ENCODE measurements at regions not wholly inside any gene's neighbourhood (a gene's known extent, or its start where the extent isn't known, plus 50 kb on each side); places are given as distances from the start of the nearest gene placed in this dataset.

DNA sequence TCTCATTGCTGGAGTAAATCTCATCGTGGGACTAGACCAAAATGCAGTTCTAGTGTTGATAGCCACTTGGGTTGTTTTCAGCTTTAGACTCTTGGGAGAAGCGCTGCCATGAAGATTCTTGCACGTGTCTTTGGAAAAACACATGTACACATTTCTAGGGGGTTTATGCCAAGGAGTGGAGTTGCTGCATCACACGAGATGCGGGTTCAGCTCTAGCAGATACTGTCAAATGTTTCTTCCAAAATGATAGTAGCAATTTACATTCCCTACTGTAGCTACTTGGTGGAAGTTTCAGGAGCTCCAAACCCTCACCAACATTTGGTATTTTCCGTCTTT lies 52.3 kb upstream of the CPLX2 start:
- intact Hi-C loops (cut with DNase I) = no loop called here
- H3K9me3 ChIP-seq = no peaks in the 10 kb centered on the region
- TF ChIP-seq, protein P1, sequence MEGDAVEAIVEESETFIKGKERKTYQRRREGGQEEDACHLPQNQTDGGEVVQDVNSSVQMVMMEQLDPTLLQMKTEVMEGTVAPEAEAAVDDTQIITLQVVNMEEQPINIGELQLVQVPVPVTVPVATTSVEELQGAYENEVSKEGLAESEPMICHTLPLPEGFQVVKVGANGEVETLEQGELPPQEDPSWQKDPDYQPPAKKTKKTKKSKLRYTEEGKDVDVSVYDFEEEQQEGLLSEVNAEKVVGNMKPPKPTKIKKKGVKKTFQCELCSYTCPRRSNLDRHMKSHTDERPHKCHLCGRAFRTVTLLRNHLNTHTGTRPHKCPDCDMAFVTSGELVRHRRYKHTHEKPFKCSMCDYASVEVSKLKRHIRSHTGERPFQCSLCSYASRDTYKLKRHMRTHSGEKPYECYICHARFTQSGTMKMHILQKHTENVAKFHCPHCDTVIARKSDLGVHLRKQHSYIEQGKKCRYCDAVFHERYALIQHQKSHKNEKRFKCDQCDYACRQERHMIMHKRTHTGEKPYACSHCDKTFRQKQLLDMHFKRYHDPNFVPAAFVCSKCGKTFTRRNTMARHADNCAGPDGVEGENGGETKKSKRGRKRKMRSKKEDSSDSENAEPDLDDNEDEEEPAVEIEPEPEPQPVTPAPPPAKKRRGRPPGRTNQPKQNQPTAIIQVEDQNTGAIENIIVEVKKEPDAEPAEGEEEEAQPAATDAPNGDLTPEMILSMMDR (IDR thresholded peaks at IDR 0.05) = no peak
- H3K4me1 ChIP-seq = no peaks in the 10 kb centered on the region
- 81 to 86% (median 81%) methylated on average over 6 of the region's 6 CpGs for WGBS, 3 donors
- DNase-seq (no peak), ATAC-seq (no peak)
- no peak overlapping the region for H3K4me3 ChIP-seq
- H3K27ac ChIP-seq = no peak overlapping the region
- peaks cover 0 to 40% (median 9%) of the 10 kb centered on the region in 3 donors for H3K27me3 ChIP-seq (ENCODE audit: insufficient read depth in 3 of 3, low read length in 2 of 3)
- H3K36me3 ChIP-seq (ENCODE audit: insufficient read depth in 1 of 2, low read depth in 1 of 2) = no peaks in the 10 kb centered on the region

DNA sequence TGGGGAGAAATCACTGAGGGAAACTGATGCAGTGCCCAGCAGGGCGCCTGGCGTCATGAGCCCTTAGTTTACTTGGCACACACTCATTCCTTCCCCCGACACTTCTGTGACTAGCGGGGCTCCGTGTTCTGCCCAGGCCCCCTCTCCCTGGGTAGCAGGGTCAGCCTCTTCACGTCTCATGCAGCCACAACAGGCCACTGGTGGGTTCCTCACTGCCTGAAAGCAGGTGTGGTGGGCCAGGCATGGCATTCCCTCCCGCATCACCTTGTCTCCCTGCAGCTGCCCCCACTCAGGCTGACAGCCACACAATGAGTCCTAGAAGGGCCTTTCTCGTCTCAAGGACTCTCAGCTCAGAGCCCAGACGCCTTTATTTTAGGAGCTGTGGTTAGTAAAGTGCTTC lies 51.1 kb upstream of the CPLX2 start:
- ATAC-seq (no peak), DNase-seq (no peak)
- Histone ChIP-seq H3K27ac (no peak overlapping the region), H3K9me3 (no peaks in the 10 kb centered on the region), H3K36me3 (ENCODE audit: insufficient read depth in 1 of 2, low read depth in 1 of 2) (no peaks in the 10 kb centered on the region), H3K4me3 (no peak overlapping the region), H3K27me3 (ENCODE audit: insufficient read depth in 3 of 3, low read length in 2 of 3) (peaks cover 0 to 37% (median 7%) of the 10 kb centered on the region in 3 donors), H3K4me1 (no peaks in the 10 kb centered on the region)
- 54 to 57% (median 55%) methylated on average over 9 of the region's 9 CpGs for WGBS, 3 donors
- intact Hi-C loops (cut with DNase I) = no loop called here
- TF ChIP-seq, protein P1 (IDR thresholded peaks at IDR 0.05) = no peak

All from psoas muscle (tissue), 7 donors.